ENCODE measurements at regions not wholly inside any gene's neighbourhood (a gene's known extent, or its start where the extent isn't known, plus 50 kb on each side); places are given as distances from the start of the nearest gene placed in this dataset.

- intact Hi-C loops (cut with micrococcal nuclease) (no loop called here), in situ Hi-C loops (cut with MboI) (no loop called here)
- POLR2A ChIA-PET = no interaction called here
- no peak overlapping the region for H3K9ac ChIP-seq (ENCODE audit: insufficient read depth in 1 of 2, low read depth in 2 of 2, low read length in 2 of 2)
- no peak for ATAC-seq
- no TSS peak for BruUV-seq (replicated peaks)
- FAIRE-seq = no peak
- H3K4me3 ChIP-seq = no peak overlapping the region
- no peaks in the 10 kb centered on the region for H3K9me1 ChIP-seq (ENCODE audit: control insufficient read depth, insufficient read depth, low read length)
- no peak overlapping the region for H3K27ac ChIP-seq (ENCODE audit: extremely low read depth, low read depth, low read length)
- H3K4me2 ChIP-seq (ENCODE audit: insufficient read depth, low read length) = no peak overlapping the region
- H4K20me1 ChIP-seq (replicated peaks; ENCODE audit: control insufficient read depth, insufficient read depth, low read length) = no peaks in the 10 kb centered on the region
- CTCF ChIA-PET (ENCODE audit: low intra/inter-chr PET ratio) = no interaction called here
- DNase-seq (ENCODE audit: extremely low read depth in 1 of 4, low spot score in 3 of 4) = no peak
- H2AFZ ChIP-seq (ENCODE audit: low read depth, low read length) = no peak overlapping the region
- H3K9me3 ChIP-seq (replicated peaks; ENCODE audit: control insufficient read depth, insufficient read depth, low read depth, low read length) = no peaks in the 10 kb centered on the region
- H3K79me2 ChIP-seq (ENCODE audit: control insufficient read depth, insufficient read depth, low read length) = no peaks in the 10 kb centered on the region
- TF ChIP-seq PKNOX1 (IDR thresholded peaks at IDR 0.05) (no peak), ZNF184 (CRISPR knock-in tag; IDR thresholded peaks at IDR 0.05) (no peak)
- no peaks in the 10 kb centered on the region for H3K36me3 ChIP-seq (ENCODE audit: control insufficient read depth, insufficient read depth, low read length)
- H3K27me3 ChIP-seq (ENCODE audit: control insufficient read depth in 2 of 2, insufficient read depth in 2 of 2, low read length in 2 of 2) = peaks cover 0 to 2% of the 10 kb centered on the region in 2 experiments; a peak in 2 of 5 replicates
- 3% methylated on average over 4 of the region's 4 CpGs for WGBS (ENCODE audit: insufficient coverage, low coverage, missing lambda C conversion rate)
- no peaks in the 10 kb centered on the region for H3K4me1 ChIP-seq (replicated peaks in 1 of 2; ENCODE audit: control insufficient read depth in 2 of 2, insufficient read depth in 2 of 2, low read length in 2 of 2)
These were observed 579.4 kb upstream of the ID2 start for GRCh38 chr2:8102470-8102869.

GRCh38 chr2:8103085-8103708, 578.7 kb upstream of the ID2 start:
- peaks cover 0 to 2% of the 10 kb centered on the region in 2 experiments; a peak in 2 of 5 replicates for H3K27me3 ChIP-seq (ENCODE audit: control insufficient read depth in 2 of 2, insufficient read depth in 2 of 2, low read length in 2 of 2)
- no TSS peak for BruUV-seq (replicated peaks)
- H3K4me3 ChIP-seq = no peak overlapping the region
- no peak for FAIRE-seq
- WGBS (ENCODE audit: insufficient coverage, low coverage, missing lambda C conversion rate) = under 1% methylated on average over 6 of the region's 6 CpGs
- no peaks in the 10 kb centered on the region for H3K4me1 ChIP-seq (replicated peaks in 1 of 2; ENCODE audit: control insufficient read depth in 2 of 2, insufficient read depth in 2 of 2, low read length in 2 of 2)
- H3K79me2 ChIP-seq (ENCODE audit: control insufficient read depth, insufficient read depth, low read length) = no peaks in the 10 kb centered on the region
- no peaks in the 10 kb centered on the region for H3K9me3 ChIP-seq (replicated peaks; ENCODE audit: control insufficient read depth, insufficient read depth, low read depth, low read length)
- no peaks in the 10 kb centered on the region for H3K36me3 ChIP-seq (ENCODE audit: control insufficient read depth, insufficient read depth, low read length)
- no peak overlapping the region for H2AFZ ChIP-seq (ENCODE audit: low read depth, low read length)
- no peaks in the 10 kb centered on the region for H3K9me1 ChIP-seq (ENCODE audit: control insufficient read depth, insufficient read depth, low read length)
- no peak overlapping the region for H3K27ac ChIP-seq (ENCODE audit: extremely low read depth, low read depth, low read length)
- intact Hi-C loops (cut with micrococcal nuclease) (no loop called here), in situ Hi-C loops (cut with MboI) (no loop called here)
- POLR2A ChIA-PET = interaction anchor here (0.5 kb wide), 1 partner anchor 669 kb away, joined by 3 read pairs; no protein-coding TSS in a partner anchor
- no peak for DNase-seq (ENCODE audit: extremely low read depth in 1 of 4, low spot score in 3 of 4)
- H3K9ac ChIP-seq (ENCODE audit: insufficient read depth in 1 of 2, low read depth in 2 of 2, low read length in 2 of 2) = no peak overlapping the region
- ATAC-seq = no peak
- no peaks in the 10 kb centered on the region for H4K20me1 ChIP-seq (replicated peaks; ENCODE audit: control insufficient read depth, insufficient read depth, low read length)
- no peak overlapping the region for H3K4me2 ChIP-seq (ENCODE audit: insufficient read depth, low read length)
- CTCF ChIA-PET (ENCODE audit: low intra/inter-chr PET ratio) = no interaction called here
- no peak for TF ChIP-seq RNF2 (IDR thresholded peaks at IDR 0.05)
- TF ChIP-seq TAL1 (IDR thresholded peaks at IDR 0.05) = no peak
- no peak for TF ChIP-seq CBX1 (IDR thresholded peaks at IDR 0.05; ENCODE audit: low read depth)
- no peak for TF ChIP-seq PRDM10 (IDR thresholded peaks at IDR 0.05; ENCODE audit: partially characterized antibody)
- TF ChIP-seq TAF7 (tag; IDR thresholded peaks at IDR 0.05) = no peak
- no peak for TF ChIP-seq MEF2D (tag; conservative IDR thresholded peaks at IDR 0.05; ENCODE audit: low read depth)
- no peak for TF ChIP-seq KLF13 (tag; IDR thresholded peaks at IDR 0.05; ENCODE audit: borderline replicate concordance, low read depth)
- no peak for TF ChIP-seq MTA3 (IDR thresholded peaks at IDR 0.05; ENCODE audit: borderline replicate concordance)
- TF ChIP-seq FOSL1 (tag; conservative IDR thresholded peaks at IDR 0.05) = no peak
- TF ChIP-seq ZNF445 (CRISPR knock-in tag; IDR thresholded peaks at IDR 0.05; ENCODE audit: low read depth) = no peak
- no peak for TF ChIP-seq OTX1 (CRISPR knock-in tag; IDR thresholded peaks at IDR 0.05)

Data from K562 (cell line).